GM23248 (cell line): ENCODE measurements at regions not wholly inside any gene's neighbourhood (a gene's known extent, or its start where the extent isn't known, plus 50 kb on each side); places are given as distances from the start of the nearest gene placed in this dataset.

Experiments
- EZH2 ChIP-seq: fragments of 200-600 bp; sonication (generic); IDR thresholded peaks from 2 replicates; pipeline ENCODE4 v1.6.1; 2018; ENCODE audit warnings: antibody characterized with exemption, mild to moderate bottlenecking; ENCODE audit not compliant: insufficient read depth, poor library complexity, severe bottlenecking
- EZH2phosphoT487 ChIP-seq: fragments of 200-600 bp; sonication (generic); IDR thresholded peaks from 2 replicates; pipeline ENCODE4 v1.6.1; 2018; ENCODE audit warnings: antibody characterized with exemption, moderate library complexity, mild to moderate bottlenecking, low read depth; ENCODE audit not compliant: insufficient read depth

DNA sequence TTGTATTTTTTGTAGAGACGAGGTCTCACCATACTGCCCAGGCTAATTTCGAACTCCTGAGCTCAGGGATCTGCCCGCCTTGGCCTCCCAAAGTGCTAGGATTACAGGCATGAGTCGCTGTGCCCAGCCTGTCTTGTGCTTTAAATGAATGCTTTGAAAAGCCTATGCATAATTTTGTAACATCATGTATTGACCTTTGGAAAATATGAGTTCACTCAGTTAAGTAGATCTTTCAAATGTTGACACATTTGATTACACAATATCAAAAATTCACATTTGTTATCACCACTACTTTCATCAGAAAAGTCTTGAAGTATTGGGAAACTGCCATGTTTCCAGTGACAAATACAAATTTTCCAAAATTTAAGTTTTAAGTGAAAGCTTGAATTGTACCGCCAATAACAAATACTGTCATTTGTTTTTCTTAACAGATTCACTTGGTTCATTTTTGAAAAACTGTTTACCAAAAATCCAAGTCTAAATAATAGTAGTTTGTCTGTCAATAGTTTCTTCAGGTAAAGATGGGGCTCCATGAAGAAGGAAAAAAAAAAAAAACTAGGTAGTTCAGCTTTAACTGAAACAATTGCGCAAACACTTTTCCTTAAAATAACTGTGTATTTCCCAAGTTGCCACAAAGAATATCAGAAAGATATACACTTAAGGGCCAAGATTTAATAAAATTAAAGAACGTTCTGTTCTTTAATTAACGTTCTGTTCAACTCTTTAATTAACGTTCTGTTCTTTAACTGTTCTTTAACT lies 233.2 kb upstream of the NR5A2 start:
- TF ChIP-seq EZH2 (no peak), EZH2phosphoT487 (no peak)
